GM12874 (cell line): ENCODE measurements at regions not wholly inside any gene's neighbourhood (a gene's known extent, or its start where the extent isn't known, plus 50 kb on each side); places are given as distances from the start of the nearest gene placed in this dataset.

Experiments
- CTCF ChIP-seq: IDR thresholded peaks from 2 replicates; pipeline ENCODE4 v1.5.1; 2011; ENCODE audit warnings: low read depth, mild to moderate bottlenecking, control low read depth, low read length, moderate library complexity; ENCODE audit not compliant: insufficient read depth

DNA sequence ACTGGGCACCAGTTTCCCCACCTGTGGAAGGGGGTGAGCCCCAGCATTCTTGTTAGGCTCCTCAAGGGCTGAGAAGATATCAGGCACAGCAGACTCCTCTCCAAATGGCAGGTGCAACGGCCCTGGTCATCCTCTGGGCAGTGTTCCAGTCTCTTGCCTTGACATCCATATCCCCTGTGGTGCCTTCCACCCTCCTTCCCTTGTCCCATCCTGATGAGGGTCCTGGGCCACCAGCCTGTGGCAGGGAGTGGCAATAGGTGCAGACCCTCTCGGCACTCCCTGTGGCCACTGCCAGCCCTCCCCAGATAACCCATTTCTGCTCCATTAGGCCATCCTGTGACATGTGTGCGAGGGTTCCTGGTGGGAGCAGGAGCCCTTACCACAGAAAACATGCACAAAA, 78.8 kb upstream of the NECTIN1 start:
- no peak for TF ChIP-seq CTCF

GRCh38 chr11:119807402-119807801, 78.4 kb upstream of the NECTIN1 start:
- TF ChIP-seq CTCF: no peak

GRCh38 chr11:119806064-119806915, 77.3 kb upstream of the NECTIN1 start:
- TF ChIP-seq CTCF: no peak

- TF ChIP-seq CTCF: no peak
Observed at GRCh38 chr11:119805663-119806062, 76.7 kb upstream of the NECTIN1 start.

- TF ChIP-seq CTCF: no peak
Observed at GRCh38 chr11:119804698-119805097, 75.7 kb upstream of the NECTIN1 start.

DNA sequence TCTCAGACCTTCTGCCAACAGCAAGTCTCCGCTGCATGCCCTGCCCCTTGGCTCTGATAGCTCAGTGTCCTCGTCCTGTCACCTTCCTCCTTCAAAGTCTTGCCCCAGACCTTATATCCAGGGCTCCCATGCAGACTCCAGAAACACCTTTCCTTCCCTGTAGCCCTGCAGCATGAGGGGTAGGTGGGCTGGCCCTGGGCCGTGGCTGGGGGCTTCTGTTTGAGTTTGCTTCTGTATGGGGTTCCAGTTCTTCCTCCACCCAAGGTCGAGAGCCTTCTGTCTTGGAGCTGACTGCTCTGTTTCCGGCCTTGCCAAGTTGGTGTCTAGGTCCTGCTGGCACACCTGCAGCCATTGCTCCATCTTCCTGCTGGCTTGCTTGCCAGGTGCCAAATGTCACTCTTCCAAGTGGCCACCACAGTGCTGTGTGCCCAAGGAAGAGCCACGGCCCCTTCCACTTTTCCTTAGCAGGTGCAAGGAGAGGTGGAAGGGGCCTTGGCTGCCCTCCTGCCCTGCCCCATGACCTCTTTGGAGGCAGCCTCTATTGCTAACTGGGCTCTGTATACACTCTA, 74.8 kb upstream of the NECTIN1 start:
- TF ChIP-seq CTCF: no peak

GRCh38 chr11:119803139-119803538, 74.1 kb upstream of the NECTIN1 start:
- no peak for TF ChIP-seq CTCF
